ENCODE measurements at regions not wholly inside any gene's neighbourhood (a gene's known extent, or its start where the extent isn't known, plus 50 kb on each side); places are given as distances from the start of the nearest gene placed in this dataset.
"Not testable (repeated sequence)": the region's sequence is repeated elsewhere in the genome, so short reads cannot be mapped to it uniquely, and the experiment has no call there.

DNA sequence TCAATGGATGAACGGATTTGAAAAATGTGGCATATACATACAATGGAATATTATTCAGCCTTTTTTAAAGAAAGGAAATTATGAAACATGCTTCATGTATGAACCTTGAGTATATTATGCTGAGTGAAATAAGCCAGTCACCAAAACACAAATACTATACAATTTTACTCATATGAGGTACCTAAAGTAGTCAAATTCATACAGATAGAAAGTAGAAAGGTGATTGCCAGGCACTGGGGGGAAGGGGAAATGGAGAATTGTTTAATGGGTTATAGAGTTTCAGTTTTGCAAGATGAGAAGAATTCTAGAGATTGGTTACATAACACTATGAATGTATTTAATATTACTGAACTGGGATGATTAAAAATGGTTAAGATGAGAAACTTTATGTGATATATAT is 171.4 kb downstream of the TMTC3 start:
- no peak for DNase-seq

DNA sequence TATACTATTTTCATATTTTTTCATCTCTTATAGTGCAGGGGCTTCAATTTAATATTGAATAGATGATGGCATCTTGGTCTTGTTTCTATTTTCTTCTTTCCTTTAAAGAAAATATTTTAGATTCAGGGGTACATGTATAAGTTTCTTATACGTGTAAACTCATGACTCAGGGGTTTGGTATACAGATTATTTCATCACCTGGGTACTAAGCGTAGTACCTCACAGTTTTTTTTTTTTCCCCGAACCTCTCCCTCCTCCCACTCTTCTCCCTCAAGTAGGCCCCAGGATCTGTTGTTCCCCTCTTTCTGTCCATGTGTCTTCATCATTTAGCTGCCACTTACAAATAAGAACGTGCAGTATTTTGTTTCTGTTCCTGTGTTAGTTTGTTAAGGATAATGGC is 172.6 kb downstream of the TMTC3 start:
- DNase-seq = no peak

DNA sequence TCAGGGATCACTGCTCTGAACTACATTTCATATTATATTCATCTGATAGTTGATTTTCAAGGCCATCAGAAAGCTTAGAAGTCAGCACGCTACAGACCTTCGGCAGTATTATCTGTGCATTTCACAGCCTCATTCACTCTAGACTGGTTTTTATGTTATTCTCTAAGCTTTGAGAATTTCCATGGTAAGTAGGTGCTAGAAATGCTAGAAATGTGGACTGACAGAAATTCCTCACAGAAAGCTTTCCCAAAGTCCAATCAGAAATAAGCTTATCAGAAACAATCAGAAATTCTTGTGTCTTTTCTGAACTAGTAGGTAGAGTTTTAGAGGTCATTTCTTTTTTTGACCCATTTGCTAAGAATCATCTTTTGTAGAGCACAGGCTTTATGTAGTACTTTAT is 176.6 kb downstream of the TMTC3 start:
- no peak for DNase-seq

DNA sequence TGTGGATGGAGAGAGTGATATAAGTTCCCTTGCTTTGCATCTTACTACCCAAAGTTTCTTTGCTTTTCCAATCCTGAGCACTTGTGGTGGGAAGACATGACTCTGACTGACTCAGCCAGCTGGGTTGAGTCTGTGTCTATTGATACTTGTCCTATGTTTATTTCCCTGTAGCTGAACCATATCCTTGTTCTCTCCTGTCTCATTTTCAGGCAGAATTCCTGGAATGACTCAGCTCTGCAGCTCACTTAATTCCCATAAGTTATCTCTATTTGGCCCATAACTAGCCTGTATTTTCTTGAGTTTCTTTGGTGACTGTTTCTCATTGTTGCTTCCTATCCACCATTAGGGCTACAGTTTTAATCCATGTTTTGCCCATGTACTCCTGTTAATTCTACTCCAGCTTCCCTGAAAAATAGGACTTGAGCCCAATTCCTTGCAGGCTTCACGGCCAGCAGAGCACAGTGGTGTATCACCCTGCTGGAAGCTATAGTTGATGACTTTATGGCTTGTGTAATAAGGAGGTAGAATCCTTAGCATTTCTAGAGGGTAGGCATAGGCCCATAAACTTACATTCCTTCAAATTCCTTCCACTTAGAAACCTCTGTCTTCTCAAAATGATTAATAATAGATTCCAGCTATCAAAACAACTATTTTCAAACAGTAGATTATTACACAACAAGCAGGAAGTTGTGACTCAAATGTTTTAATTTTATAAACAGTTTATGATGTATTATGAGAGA is 183.1 kb downstream of the TMTC3 start:
- peak; percentile 4 for DNase-seq

DNA sequence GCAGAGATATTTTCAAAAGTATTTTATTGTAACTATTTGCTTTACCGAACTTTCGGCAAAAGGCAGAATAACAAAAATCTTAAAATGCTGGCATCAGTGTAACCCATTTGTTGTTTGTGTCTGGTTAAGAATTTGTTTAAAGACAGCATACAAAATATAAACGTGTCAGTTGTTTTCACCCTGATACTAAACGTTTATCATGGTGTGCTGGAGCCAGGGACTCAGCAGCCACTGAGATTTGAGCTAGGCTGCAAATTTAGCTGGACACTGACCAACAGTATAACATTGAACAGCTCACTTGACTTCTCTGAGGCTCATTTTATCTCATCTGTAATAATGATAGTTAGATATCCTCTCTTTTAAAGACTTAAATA is 183.7 kb downstream of the TMTC3 start:
- DNase-seq = no peak

DNA sequence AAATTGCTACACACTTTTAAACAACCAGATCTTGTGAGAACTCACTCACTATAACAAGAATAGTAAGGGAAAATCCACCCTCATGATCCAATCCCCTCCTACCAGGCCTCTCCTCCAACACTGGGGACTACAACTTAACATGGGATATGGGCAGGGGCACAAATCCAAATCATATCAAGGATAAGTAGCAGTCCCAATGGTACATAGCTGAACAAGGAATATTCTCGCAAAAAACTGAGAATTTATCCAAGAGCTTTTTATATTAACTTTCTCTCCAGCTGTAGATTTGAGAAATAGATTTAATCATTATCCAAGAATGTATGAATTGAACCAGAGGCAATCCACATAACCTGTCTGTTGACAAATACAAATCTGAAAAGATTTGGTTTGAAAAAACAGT is 185.2 kb downstream of the TMTC3 start:
- DNase-seq = no peak

DNA sequence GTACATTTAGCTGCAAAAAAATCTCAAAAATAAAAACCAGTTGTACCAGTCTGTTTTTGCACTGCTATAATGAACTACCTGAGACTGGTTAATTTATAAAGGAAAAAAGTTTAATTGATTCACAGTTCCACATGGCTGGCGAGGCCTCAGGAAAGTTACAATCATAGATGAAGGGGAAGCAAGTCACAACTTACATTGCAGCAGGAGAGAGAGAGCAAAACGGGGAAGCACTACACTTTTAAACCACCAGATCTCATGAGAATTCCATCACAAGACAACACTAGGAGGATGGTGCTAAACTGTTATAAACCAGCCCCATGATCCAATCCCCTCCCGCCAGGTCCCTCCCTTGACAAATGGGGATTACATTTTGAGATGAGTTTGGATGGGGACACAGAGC is 186.0 kb downstream of the TMTC3 start:
- DNase-seq = no peak

DNA sequence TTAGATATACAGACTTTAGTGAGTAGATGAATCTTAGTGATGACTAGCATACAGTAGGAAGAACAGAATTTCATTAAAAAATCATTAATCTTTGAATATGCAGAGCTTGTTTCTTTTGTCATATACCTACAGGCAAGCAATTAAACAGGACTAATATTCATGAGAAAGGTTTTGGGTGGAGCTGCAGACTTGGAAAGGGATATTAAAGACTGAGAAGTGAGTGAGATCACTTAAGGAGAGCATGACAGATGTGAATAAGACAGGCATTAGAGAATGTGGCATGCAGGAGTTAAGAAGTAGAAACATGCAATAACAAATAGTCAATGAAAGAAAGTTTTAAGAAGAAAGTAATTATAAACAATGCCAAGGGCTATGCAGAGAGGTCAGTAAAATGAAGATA is 187.7 kb downstream of the TMTC3 start:
- DNase-seq = no peak

DNA sequence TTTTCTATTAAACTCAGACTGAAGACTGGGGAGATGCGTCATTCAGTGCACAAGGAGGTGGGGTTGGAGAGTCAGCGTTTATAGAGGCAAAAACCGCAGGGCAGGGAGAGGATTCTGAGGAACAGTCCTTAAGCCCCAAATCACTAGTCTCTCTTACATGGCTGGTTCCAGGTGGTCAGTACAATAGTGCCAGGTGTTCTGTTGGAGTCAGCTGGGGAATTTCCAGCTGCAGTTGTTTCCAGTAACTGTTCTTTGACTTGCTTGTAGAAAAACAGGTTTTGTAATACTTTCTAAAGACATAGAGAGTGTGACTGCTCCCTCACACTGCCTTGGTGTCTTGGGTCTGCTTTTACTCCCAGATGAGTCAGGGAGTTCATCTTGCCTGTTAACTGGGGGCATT is 192.2 kb downstream of the TMTC3 start:
- DNase-seq = no peak

DNA sequence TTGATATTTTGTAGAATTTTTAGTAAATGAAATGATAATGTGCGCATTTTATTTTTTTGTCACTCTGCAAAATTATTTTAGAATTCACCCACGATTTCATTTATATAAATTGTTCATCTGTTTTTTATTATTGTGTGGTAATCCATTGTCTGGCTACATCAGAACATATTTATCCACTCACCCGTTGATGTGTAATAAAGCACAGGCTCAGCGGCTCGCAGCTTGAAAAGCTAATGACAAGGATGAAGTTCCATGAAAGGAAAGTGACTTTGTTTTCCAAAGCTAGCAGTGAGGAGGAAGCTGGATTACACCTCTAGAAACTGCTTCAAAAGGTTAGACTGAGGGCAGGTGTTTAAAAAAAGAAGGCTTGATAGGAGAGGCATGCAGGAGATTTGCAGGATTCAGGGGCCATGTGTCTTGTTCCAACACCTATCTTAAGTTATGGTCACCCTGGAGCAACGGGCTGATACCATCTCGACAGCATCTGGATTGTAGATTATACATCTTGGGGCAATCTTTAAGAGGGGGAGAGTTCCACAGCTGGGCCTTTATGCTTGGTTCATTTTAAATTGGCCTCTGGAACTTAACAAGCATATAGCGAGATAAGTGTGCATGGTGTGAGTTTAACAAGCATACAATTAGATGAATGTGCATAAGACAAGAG is 194.1 kb downstream of the TMTC3 start:
- DNase-seq = no peak

DNA sequence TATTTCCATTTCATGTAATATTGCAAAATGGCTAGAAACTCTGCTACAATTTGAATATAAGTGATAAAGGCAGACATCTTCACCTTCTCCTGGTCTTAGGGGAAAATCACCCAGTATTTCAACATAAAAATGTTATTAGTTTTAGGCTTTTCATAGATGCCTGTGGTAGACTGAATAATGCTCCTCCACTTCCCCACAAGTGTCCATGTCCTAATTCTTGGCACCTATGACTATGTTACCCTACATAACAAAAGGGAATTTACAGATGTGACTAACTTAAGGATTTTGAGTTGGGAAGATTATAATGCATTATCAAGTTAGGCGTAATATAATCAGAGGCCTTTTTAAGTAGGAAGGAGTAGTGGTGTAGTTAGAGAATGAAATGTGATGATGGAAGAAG is 196.4 kb downstream of the TMTC3 start:
- DNase-seq = no peak

DNA sequence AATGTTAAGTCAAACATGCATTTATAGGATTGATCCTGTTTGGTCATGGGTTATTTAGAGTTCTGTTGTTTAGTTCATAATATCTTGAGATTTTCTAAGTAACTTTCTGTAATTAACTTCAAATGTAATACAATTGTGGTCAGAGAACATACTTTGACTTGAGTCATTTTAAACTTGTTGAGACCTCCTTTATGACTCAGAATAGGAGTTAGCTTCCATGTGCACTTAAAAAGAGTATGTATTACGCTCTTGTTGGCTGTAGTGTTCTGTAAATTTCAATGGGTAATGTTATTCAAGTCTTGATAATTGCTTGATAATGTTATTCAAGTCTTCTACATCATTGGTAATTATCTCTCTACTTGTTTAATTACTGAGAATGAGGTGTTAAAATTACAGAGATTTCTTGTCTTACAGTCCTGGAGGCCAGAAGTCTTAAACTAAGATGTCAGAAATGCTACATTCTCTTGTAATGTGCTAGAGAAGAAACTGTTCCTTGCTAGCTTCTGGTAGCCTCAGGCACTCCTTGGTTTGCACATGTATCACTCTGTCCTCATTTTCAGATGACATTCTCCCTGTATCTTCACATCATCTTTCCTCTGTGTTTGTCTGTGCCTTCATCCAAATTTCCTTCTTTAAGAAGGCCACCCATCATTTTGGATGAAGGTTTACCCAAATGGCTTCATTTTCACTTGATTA is 197.3 kb downstream of the TMTC3 start:
- DNase-seq = no peak

DNA sequence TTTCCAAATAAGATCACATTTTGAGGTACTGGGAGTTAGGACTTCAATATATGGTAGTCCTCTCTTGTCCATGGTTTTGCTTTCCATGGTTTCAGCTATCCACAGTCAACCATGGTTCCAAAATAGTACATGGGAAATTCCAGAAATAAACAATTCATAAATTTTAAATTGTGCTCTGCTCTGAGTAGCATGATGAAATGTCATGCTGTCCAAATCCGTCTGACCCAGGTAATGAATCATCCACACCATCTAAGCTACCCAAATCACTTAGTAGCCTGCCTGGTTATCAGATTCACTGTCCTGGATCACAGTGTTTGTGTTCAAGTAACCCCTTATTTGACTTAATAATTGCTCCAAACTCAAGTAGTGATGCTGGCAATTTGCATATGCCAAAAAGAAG is 197.9 kb downstream of the TMTC3 start:
- DNase-seq = no peak

DNA sequence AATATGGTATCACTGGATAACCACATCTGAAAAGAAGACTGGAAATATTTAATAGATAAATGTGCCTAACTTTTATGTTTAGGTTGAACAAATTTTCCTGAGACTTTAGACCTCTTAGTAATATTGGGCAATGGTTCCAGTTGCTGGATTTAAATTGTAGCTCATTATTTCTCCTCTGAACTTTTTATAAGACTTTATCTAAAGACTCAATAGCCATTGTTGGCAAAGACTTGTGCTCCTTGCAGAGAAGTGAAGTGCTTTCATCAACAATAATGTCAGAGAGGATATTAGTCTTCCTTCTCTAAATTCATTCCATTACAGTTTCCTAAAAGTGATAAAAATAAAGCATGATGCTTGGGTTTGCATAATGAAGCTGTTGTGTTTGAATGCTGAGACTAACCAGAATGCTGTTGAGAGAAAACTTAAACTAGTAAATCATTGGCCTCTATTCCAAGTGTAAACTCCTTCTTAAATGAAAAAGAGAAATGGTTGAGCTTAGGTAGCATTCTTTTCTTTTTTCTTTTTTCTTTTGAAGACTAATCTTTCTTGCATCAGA is 200.2 kb downstream of the TMTC3 start:
- no peak for DNase-seq

DNA sequence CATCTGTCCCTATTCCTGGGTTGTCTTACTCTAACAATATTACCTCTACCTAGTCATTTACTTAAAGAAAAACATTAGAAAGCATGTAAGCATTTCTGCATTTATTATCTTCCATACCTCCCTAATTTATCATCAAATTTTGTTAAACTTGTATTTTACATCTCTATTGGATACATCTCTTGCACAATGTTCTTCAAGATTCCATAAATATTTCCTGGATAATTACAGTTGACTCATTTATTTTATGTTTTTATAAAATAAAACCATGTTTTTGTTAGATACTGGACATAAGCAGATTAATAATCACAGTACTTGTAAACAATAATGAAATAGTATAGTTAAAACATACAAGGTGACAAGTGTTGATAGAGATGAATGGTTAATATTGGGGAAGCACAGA is 209.0 kb downstream of the TMTC3 start:
- no peak for DNase-seq

DNA sequence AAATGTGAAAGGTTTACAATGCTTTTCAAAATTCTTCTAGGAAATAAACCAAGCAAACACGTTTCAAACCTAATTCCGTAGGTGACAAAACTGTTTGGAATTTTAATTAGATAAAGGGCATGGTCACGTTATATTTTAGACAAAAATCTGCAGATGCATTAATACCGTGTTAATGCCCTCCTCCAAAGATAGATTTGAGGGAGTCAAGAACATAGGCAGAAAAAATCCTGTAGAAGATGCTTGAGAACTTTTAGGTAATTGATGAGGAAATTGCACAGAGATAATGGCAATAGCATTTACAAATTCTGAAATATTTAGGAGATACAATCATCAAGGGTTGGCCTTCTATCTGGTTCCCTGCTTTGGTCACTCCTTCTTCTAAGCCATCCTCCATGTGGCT is 212.6 kb downstream of the TMTC3 start:
- no peak for DNase-seq

DNA sequence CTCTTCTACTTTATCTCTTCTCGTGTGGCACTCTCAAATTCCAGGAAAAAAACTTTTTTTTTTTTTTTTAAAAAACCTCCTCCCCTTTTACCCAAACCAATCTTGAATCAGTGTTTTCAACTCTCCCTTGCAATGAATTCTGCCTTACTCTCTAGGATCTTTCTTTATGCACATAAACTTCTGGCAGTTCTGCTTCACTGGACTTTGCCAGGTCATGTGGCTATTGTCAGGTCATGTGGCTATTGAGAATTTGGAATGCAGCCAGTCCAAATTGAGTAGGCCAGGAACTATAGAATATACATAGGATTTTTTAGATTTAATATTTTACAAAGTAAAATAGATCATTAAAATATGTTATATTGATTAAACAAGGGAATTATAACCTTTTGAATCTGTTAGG is 218.2 kb downstream of the TMTC3 start:
- no peak for DNase-seq

DNA sequence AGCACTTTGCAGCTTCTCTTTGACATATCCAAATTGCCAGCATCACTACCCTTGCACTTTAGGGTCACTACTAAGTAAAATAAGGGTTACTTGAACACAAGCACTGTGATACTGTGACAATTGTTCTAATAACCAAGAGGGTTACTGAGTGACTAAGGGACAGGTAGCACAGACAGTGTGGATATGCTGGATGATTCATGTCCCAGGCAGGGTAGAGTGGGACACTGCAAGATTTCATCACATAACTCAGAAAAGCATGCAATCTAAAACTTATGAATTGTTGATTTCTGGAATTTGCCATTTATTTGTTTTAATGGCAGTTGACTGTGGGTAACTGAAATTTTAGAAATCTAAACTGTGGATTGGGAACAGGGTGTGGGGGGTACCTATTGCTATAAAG is 218.8 kb downstream of the KITLG start:
- DNase-seq = no peak

DNA sequence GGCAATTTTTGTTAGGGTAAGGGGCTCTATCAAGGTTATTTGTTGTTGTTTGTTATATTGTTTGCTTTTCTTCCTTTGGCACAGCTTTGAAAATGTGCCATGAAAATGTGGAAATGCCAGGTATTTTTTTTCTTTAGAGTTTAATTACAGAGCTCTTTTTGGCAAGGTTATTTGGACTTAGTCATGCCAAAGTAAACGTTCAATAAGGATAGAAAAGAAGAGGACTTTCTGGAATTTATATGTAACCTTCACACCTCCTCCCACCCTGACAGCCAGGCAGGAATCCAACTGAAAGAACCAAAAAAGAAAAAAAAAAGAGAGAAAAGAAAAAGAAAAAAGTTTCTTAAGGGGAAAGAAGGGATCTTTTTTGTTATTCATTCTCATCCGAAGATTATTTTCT is 217.8 kb downstream of the KITLG start:
- DNase-seq = no peak

DNA sequence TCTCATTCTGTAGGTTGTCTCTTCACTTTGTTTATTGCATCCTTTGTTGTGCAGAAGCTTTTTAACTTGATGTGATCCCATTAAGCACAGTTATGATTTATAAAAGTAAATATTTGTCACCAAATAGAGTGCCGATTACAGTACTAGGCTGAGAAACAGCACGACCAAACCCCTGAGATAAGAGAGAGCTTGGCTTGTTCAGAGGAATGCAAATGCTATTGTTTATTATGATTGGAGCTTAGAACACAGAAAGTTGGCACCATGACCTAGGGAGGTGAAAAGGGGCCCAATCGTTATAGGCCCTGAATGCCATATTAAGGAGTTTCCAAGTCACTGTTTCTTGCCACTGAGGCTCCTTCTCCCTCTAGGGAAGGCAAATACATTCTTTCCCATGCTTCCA is 214.9 kb downstream of the KITLG start:
- DNase-seq = no peak

DNA sequence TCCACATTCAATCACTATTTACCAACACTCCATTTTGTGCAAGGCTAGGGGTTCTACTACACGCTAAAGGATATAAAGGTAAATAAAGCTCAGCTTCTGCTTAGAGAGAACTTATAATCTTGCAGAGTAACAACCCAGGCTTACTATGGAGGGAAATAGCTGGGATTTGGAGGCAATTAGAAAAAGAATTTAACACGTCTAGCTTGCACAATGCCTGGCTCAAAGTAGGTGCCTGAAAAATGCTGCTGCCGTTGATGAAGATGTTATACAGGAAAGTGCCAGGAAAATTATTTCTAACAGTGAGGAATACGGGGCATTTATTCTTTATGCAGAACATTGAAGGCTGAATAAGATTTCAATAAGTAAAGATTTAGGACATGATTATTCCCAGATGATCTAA is 214.2 kb downstream of the KITLG start:
- DNase-seq = no peak

DNA sequence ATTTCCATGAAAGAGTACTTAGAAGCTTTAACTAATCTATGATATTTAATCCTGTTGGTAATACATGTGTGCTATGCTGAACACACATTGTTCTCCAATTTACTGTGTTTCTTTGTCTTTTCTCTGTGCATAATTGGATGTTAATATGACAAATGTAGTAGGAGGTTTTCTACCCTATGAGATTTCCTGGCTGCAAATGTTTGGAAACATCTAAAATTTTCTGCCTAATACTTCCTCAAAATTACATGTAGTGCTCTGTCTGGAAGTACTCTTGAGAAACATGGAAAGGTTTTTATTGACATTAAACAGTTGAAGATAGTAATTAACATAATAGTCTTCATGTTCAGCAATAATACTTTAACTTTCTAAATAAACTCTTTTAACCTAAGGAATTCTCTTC is 213.0 kb downstream of the KITLG start:
- no peak for DNase-seq

DNA sequence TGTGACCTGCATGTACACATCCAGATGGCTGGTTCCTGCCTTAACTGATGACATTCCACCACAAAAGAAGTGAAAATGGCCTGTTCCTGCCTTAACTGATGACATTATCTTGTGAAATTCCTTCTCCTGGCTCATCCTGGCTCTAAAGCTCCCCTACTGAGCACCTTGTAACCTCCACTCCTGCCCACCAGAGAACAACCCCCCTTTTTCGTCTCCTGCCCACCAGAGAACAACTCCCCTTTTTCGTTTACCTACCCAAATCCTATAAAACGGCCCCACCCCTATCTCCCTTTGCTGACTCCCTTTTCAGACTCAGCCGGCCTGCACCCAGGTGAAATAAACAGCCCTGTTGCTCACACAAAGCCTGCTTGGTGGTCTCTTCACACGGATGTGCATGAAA is 212.2 kb downstream of the KITLG start:
- DNase-seq = not testable (repeated sequence)
